GM18867 (cell line): ENCODE measurements at regions not wholly inside any gene's neighbourhood (a gene's known extent, or its start where the extent isn't known, plus 50 kb on each side); places are given as distances from the start of the nearest gene placed in this dataset.
A peak's percentile ranks its signal among the peaks of the same experiment; 100 is the strongest.

Source experiments
- ATAC-seq: cut with Tn5 transposase; IDR thresholded peaks from one replicate; pipeline ENCODE4 v1.9.1; 2021; ENCODE audit warnings: mild to moderate bottlenecking, moderate library complexity; ENCODE audit not compliant: unreplicated experiment

- no peak for ATAC-seq
Measured at GRCh38 chr15:35168464-35168863, 83.4 kb upstream of the NANOGP8 start.

GRCh38 chr15:35167675-35168074 is 82.6 kb upstream of the NANOGP8 start:
- ATAC-seq: no peak

- ATAC-seq: no peak
Measured at GRCh38 chr15:35166730-35167359, 81.8 kb upstream of the NANOGP8 start.

- ATAC-seq: no peak
Measured at GRCh38 chr15:35161694-35162093, 76.6 kb upstream of the NANOGP8 start.

GRCh38 chr15:35159170-35159569 is 74.1 kb upstream of the NANOGP8 start:
- ATAC-seq: no peak

- ATAC-seq: no peak
Measured at GRCh38 chr15:35151782-35152181, 66.7 kb upstream of the NANOGP8 start.

- no peak for ATAC-seq
Measured at GRCh38 chr15:35151381-35151780, 66.3 kb upstream of the NANOGP8 start.

- ATAC-seq: no peak
Measured at GRCh38 chr15:35150361-35150760, 65.3 kb upstream of the NANOGP8 start.

GRCh38 chr15:35145336-35145735 is 60.2 kb upstream of the NANOGP8 start:
- no peak for ATAC-seq

GRCh38 chr15:35142578-35142977 is 57.5 kb upstream of the NANOGP8 start:
- no peak for ATAC-seq

- ATAC-seq: no peak
Measured at GRCh38 chr15:35141743-35142471, 56.8 kb upstream of the NANOGP8 start.

GRCh38 chr15:35139822-35140221 is 54.7 kb upstream of the NANOGP8 start:
- ATAC-seq: no peak

- ATAC-seq: no peak
Measured at GRCh38 chr15:35137190-35137574, 52.1 kb upstream of the NANOGP8 start.

- peak; percentile 97 for ATAC-seq
Measured at GRCh38 chr15:35136321-35137189, 51.5 kb upstream of the NANOGP8 start.
